H1 (cell line): ENCODE measurements at regions not wholly inside any gene's neighbourhood (a gene's known extent, or its start where the extent isn't known, plus 50 kb on each side); places are given as distances from the start of the nearest gene placed in this dataset.

ENCODE experiments used
- CTCF ChIA-PET: fragments of 300-600 bp; sonication (Branson Sonifier 250); formaldehyde crosslinking; loops from one replicate; lab custom pipeline; 2021; ENCODE audit not compliant: partially characterized antibody; lab: Charles Lee
- POLR2A ChIA-PET: fragments of 300-600 bp; sonication (Branson Sonifier 250); formaldehyde crosslinking; loops from one replicate; lab custom pipeline; 2021; ENCODE audit warnings: inconsistent platforms; ENCODE audit not compliant: partially characterized antibody; lab: Charles Lee
- DNase-seq, 2 experiments: peaks; one replicate each; pipeline versions ENCODE4 v3.0.0 to v3.0.0-alpha.2; 2010 to 2022; ENCODE audit warnings: low spot score in 2 of 2, low read depth in 1 of 2, mixed read lengths in 1 of 2
- FAIRE-seq: peaks from 2 replicates; lab custom pipeline; 2011; peaks lifted over from hg19 to GRCh38; lab: Jason Lieb, UNC
- H2AFZ ChIP-seq: 2 replicates; pipeline ENCODE4 v1.8.1; 2012; ENCODE audit warnings: low read length, inconsistent platforms
- H2AK5ac ChIP-seq: 2 replicates; pipeline ENCODE4 v1.6.1; 2013; ENCODE audit warnings: low read depth, low read length
- H2BK120ac ChIP-seq: replicated peaks from 2 replicates; pipeline ENCODE3; 2013; ENCODE audit warnings: low read depth, low read length, inconsistent platforms
- H2BK12ac ChIP-seq: 2 replicates; pipeline ENCODE4 v1.6.1; 2013; ENCODE audit warnings: low read depth, low read length
- H2BK15ac ChIP-seq: 2 replicates; pipeline ENCODE4 v1.6.1; 2013; ENCODE audit warnings: low read length
- H2BK20ac ChIP-seq: 2 replicates; pipeline ENCODE4 v1.6.1; 2013; ENCODE audit warnings: low read length
- H2BK5ac ChIP-seq: 2 replicates; pipeline ENCODE4 v1.6.1; 2013; ENCODE audit warnings: low read depth, low read length
- H3K14ac ChIP-seq: 2 replicates; pipeline ENCODE4 v1.6.1; 2013; ENCODE audit warnings: inconsistent platforms; ENCODE audit not compliant: insufficient read length
- H3K18ac ChIP-seq: 2 replicates; pipeline ENCODE4 v1.6.1; 2013; ENCODE audit warnings: low read length; ENCODE audit errors: extremely low read depth
- H3K23ac ChIP-seq: 2 replicates; pipeline ENCODE4 v1.6.1; 2013; ENCODE audit warnings: inconsistent platforms; ENCODE audit not compliant: insufficient read length
- H3K23me2 ChIP-seq: 2 replicates; pipeline ENCODE4 v1.6.1; 2013; ENCODE audit warnings: low read depth, low read length
- H3K27ac ChIP-seq: 2 replicates; pipeline ENCODE4 v1.6.1; 2011; ENCODE audit warnings: low read depth, low read length, inconsistent platforms
- H3K27me3 ChIP-seq, 4 experiments: replicated peaks in 1 of 4; 1 replicate in 1 of 4; 2 replicates in 3 of 4; pipeline versions ENCODE4 v1.6.1 to v1.8.1; 2011 to 2013; ENCODE audit warnings: low read length in 3 of 4, mild to moderate bottlenecking in 3 of 4, inconsistent platforms in 2 of 4, mixed read lengths in 2 of 4, moderate library complexity in 1 of 4; ENCODE audit not compliant: control insufficient read depth in 3 of 4, insufficient read depth in 3 of 4; ENCODE audit errors: extremely low read depth in 1 of 4
- H3K36me3 ChIP-seq, 4 experiments: 2 replicates each; pipeline versions ENCODE4 v1.6.1 to v1.8.1; 2011 to 2013; ENCODE audit warnings: mild to moderate bottlenecking in 4 of 4, low read length in 3 of 4, moderate library complexity in 2 of 4, control low read depth in 1 of 4, inconsistent platforms in 1 of 4; ENCODE audit not compliant: insufficient read depth in 4 of 4, control insufficient read depth in 2 of 4
- H3K4ac ChIP-seq: replicated peaks from 2 replicates; pipeline ENCODE3; 2013; ENCODE audit warnings: low read length, low read depth, mixed read lengths, inconsistent platforms; ENCODE audit not compliant: insufficient read length
- H3K4me1 ChIP-seq, 4 experiments: replicated peaks in 1 of 4; 1 replicate in 1 of 4; 2 replicates in 3 of 4; pipeline versions ENCODE4 v1.6.1 to v1.8.1; 2011 to 2013; ENCODE audit warnings: low read length in 3 of 4, inconsistent platforms in 2 of 4, mixed read lengths in 1 of 4; ENCODE audit not compliant: insufficient read depth in 4 of 4, control insufficient read depth in 3 of 4
- H3K4me2 ChIP-seq, 2 experiments: 2 replicates each; pipeline versions ENCODE4 v1.6.1 to v1.8.1; 2011 to 2013; ENCODE audit warnings: low read depth in 2 of 2, low read length in 2 of 2, control low read depth in 1 of 2, inconsistent platforms in 1 of 2, mild to moderate bottlenecking in 1 of 2; ENCODE audit not compliant: insufficient read depth in 1 of 2
- H3K4me3 ChIP-seq, 4 experiments: fragments of 200-600, 300-600 bp in 1 of 4; sonication (generic), shearing (Covaris generic), sonication (Bioruptor Twin) in 1 of 4; 2 replicates each; pipeline versions ENCODE4 v1.5.1 to v1.8.1; 2011 to 2016; ENCODE audit warnings: low read length in 4 of 4, low read depth in 3 of 4, control low read depth in 2 of 4, inconsistent platforms in 2 of 4, mild to moderate bottlenecking in 2 of 4, mixed read lengths in 1 of 4, moderate library complexity in 1 of 4; ENCODE audit not compliant: insufficient read depth in 2 of 4; ENCODE audit errors: extremely low read depth in 1 of 4
- H3K56ac ChIP-seq: replicated peaks from 2 replicates; pipeline ENCODE3; 2013; ENCODE audit warnings: low read depth, mild to moderate bottlenecking, mixed read lengths, low read length, inconsistent platforms; ENCODE audit not compliant: insufficient read length
- H3K79me1 ChIP-seq: 2 replicates; pipeline ENCODE4 v1.6.1; 2013; ENCODE audit warnings: low read depth, low read length, control low read depth
- H3K79me2 ChIP-seq, 2 experiments: 2 replicates each; pipeline versions ENCODE4 v1.6.1 to v1.8.1; 2012 to 2013; ENCODE audit warnings: low read length in 2 of 2, mild to moderate bottlenecking in 2 of 2, inconsistent platforms in 1 of 2; ENCODE audit not compliant: insufficient read depth in 2 of 2, control insufficient read depth in 1 of 2
- H3K9ac ChIP-seq, 4 experiments: replicated peaks in 1 of 4; 1 replicate in 1 of 4; 2 replicates in 3 of 4; pipeline versions ENCODE4 v1.6.1 to v1.8.1; 2011 to 2013; ENCODE audit warnings: low read depth in 3 of 4, low read length in 3 of 4, control low read depth in 2 of 4, mild to moderate bottlenecking in 2 of 4, moderate library complexity in 2 of 4, inconsistent platforms in 1 of 4; ENCODE audit errors: extremely low read depth in 1 of 4
- H3K9me3 ChIP-seq, 2 experiments: 2 replicates each; pipeline versions ENCODE4 v1.6.1 to v1.8.1; 2012 to 2013; ENCODE audit warnings: mild to moderate bottlenecking in 2 of 2, moderate library complexity in 2 of 2, control low read depth in 1 of 2, inconsistent platforms in 1 of 2, low read depth in 1 of 2, low read length in 1 of 2, mixed read lengths in 1 of 2; ENCODE audit not compliant: insufficient read depth in 2 of 2
- H4K20me1 ChIP-seq, 2 experiments: replicated peaks in 1 of 2; 2 replicates each; pipeline versions ENCODE3 to v1.8.1; 2011 to 2013; ENCODE audit warnings: inconsistent platforms in 2 of 2, low read length in 2 of 2, mild to moderate bottlenecking in 1 of 2; ENCODE audit not compliant: insufficient read depth in 2 of 2, control insufficient read depth in 1 of 2
- H4K5ac ChIP-seq: 2 replicates; pipeline ENCODE4 v1.6.1; 2013; ENCODE audit warnings: low read length, low read depth, mixed read lengths, inconsistent platforms; ENCODE audit not compliant: insufficient read length
- H4K8ac ChIP-seq: 2 replicates; pipeline ENCODE4 v1.8.0; 2013; ENCODE audit warnings: mild to moderate bottlenecking, moderate library complexity, low read length, inconsistent platforms; ENCODE audit not compliant: insufficient read depth; ENCODE audit errors: extremely low read depth
- H4K91ac ChIP-seq: replicated peaks from 2 replicates; pipeline ENCODE3; 2013; ENCODE audit warnings: low read length, mixed read lengths, inconsistent platforms; ENCODE audit not compliant: insufficient read length
- BRCA1 ChIP-seq: IDR thresholded peaks from 2 replicates; pipeline ENCODE4 v1.6.1; 2012; ENCODE audit warnings: low read depth, low read length, improper control_type of control experiment
- CHD1 ChIP-seq: IDR thresholded peaks from 2 replicates; pipeline ENCODE4 v1.6.1; 2012; ENCODE audit warnings: low read depth, low read length, improper control_type of control experiment
- CREB1 ChIP-seq: IDR thresholded peaks from 2 replicates; pipeline ENCODE4 v1.6.1; 2012; ENCODE audit warnings: inconsistent platforms
- EGR1 ChIP-seq: IDR thresholded peaks from 2 replicates; pipeline ENCODE4 v1.6.1; 2011; ENCODE audit warnings: low read depth, low read length, borderline replicate concordance
- EP300 ChIP-seq, 2 experiments: IDR thresholded peaks; 1 replicate in 1 of 2; 2 replicates in 1 of 2; pipeline ENCODE4 v1.6.1; 2011 to 2012; ENCODE audit warnings: low read depth in 2 of 2, low read length in 2 of 2, mild to moderate bottlenecking in 2 of 2, borderline replicate concordance in 1 of 2, inconsistent platforms in 1 of 2, moderate library complexity in 1 of 2
- GTF2F1 ChIP-seq: IDR thresholded peaks from 2 replicates; pipeline ENCODE4 v1.6.1; 2012; ENCODE audit warnings: low read depth, low read length, improper control_type of control experiment, borderline replicate concordance
- JUND ChIP-seq: IDR thresholded peaks from 2 replicates; pipeline ENCODE4 v1.6.1; 2011; ENCODE audit warnings: mild to moderate bottlenecking, improper control_type of control experiment, low read length
- KDM1A ChIP-seq: fragments of 200-600, 300-600 bp; sonication (generic); IDR thresholded peaks from 2 replicates; pipeline ENCODE4 v1.7.1; 2016; ENCODE audit warnings: mild to moderate bottlenecking, low read length, borderline replicate concordance
- PHF8 ChIP-seq: fragments of 200-600 bp; sonication (generic); conservative IDR thresholded peaks from 2 replicates; pipeline ENCODE4 v1.7.1; 2012; ENCODE audit warnings: low read depth, mild to moderate bottlenecking, inconsistent platforms, low read length, moderate library complexity
- POLR2AphosphoS5 ChIP-seq: IDR thresholded peaks from 2 replicates; pipeline ENCODE4 v1.6.1; 2011; ENCODE audit warnings: low read depth, low read length
- RBBP5 ChIP-seq: IDR thresholded peaks from 2 replicates; pipeline ENCODE4 v1.7.1; 2012; ENCODE audit warnings: low read depth, mild to moderate bottlenecking, inconsistent platforms, low read length, moderate library complexity, borderline replicate concordance
- SIRT6 ChIP-seq: IDR thresholded peaks from one replicate; pipeline ENCODE4 v1.7.1; 2012; ENCODE audit warnings: low read length, inconsistent platforms
- SP2 ChIP-seq: IDR thresholded peaks from 2 replicates; pipeline ENCODE4 v1.6.1; 2012; ENCODE audit warnings: mild to moderate bottlenecking, low read length, inconsistent platforms
- SP4 ChIP-seq: IDR thresholded peaks from 2 replicates; pipeline ENCODE4 v1.6.1; 2012; ENCODE audit warnings: low read length, inconsistent platforms
- SUZ12 ChIP-seq: fragments of 200-600 bp; sonication (generic); IDR thresholded peaks from 2 replicates; pipeline ENCODE4 v1.6.1; 2012; ENCODE audit warnings: mild to moderate bottlenecking, inconsistent platforms, low read length, moderate library complexity, mixed read lengths
- TAF7 ChIP-seq: optimal IDR thresholded peaks from 2 replicates; pipeline ENCODE3; 2011; ENCODE audit warnings: low read depth, mild to moderate bottlenecking, inconsistent platforms, low read length, moderate library complexity, borderline replicate concordance
- TBP ChIP-seq: IDR thresholded peaks from 2 replicates; pipeline ENCODE4 v1.6.1; 2011; ENCODE audit warnings: low read depth, low read length, improper control_type of control experiment
- ZNF274 ChIP-seq: IDR thresholded peaks from 2 replicates; pipeline ENCODE4 v1.7.0; 2012; ENCODE audit warnings: low read length, borderline replicate concordance; ENCODE audit errors: extremely low read depth

DNA sequence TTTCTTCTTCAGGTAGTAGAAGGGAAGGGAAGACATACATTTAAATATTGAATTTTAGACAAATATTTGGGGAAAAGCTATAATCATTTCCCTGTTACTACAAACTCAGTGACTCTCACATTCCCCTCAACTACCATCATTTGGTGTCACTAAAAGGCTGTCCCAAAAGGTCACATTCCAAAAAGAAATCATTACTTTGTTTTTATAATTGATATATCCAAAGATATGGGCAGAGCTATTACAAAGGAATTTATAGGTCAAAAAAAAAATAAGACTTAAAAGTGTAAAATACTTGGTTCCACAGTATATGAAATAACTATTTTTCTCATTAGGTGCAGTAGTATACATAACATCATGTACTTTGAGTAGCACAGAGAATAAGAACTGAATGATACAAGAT, 751.4 kb downstream of the KCNA4 start:
- H4K91ac ChIP-seq, result no peak overlapping the region
- no peak overlapping the region for H2BK120ac ChIP-seq
- H4K8ac ChIP-seq, result no peak overlapping the region
- H4K5ac ChIP-seq, result no peak overlapping the region
- H3K27ac ChIP-seq, result no peak overlapping the region
- H2BK15ac ChIP-seq, result no peak overlapping the region
- no peak overlapping the region for H2BK12ac ChIP-seq
- no peaks in the 10 kb centered on the region for H3K36me3 ChIP-seq
- H3K79me1 ChIP-seq, result no peaks in the 10 kb centered on the region
- no peak overlapping the region for H3K4me3 ChIP-seq
- no peak overlapping the region for H3K4ac ChIP-seq
- no peaks in the 10 kb centered on the region for H4K20me1 ChIP-seq
- H2BK5ac ChIP-seq, result no peak overlapping the region
- no peak overlapping the region for H3K9ac ChIP-seq
- no peak overlapping the region for H2AK5ac ChIP-seq
- H3K18ac ChIP-seq, result no peak overlapping the region
- H3K79me2 ChIP-seq, result no peaks in the 10 kb centered on the region
- DNase-seq, result no peak
- TF ChIP-seq POLR2AphosphoS5, result no peak
- no peak for TF ChIP-seq SP2
- no peak for TF ChIP-seq CHD1
- TF ChIP-seq SP4, result no peak
- TF ChIP-seq TBP, result no peak
- TF ChIP-seq JUND, result no peak
- no peak for TF ChIP-seq RBBP5
- no peak for TF ChIP-seq EP300 (IDR thresholded peaks at IDR 0.05; ENCODE audit: borderline replicate concordance in 1 of 2, low read depth in 2 of 2, low read length in 2 of 2)
- TF ChIP-seq ZNF274, result no peak
- TF ChIP-seq GTF2F1, result no peak
- no peak for TF ChIP-seq TAF7
- TF ChIP-seq SUZ12, result no peak
- TF ChIP-seq PHF8, result no peak
- no peak for TF ChIP-seq KDM1A
- no peak for TF ChIP-seq EGR1
- no peak for TF ChIP-seq SIRT6
- TF ChIP-seq CREB1, result no peak
- no peak for TF ChIP-seq BRCA1
- TF ChIP-seq, all 59 proteins: peak for 0
- Histone ChIP-seq H3K4me1 (no peaks in the 10 kb centered on the region), H3K27me3 (no peaks in the 10 kb centered on the region), H2BK20ac (no peak overlapping the region), H3K23ac (no peak overlapping the region), H3K23me2 (no peaks in the 10 kb centered on the region), H3K56ac (no peak overlapping the region), H3K14ac (no peak overlapping the region), H3K9me3 (no peaks in the 10 kb centered on the region), H2AFZ (no peak overlapping the region), H3K4me2 (no peak overlapping the region)
- ChIA-PET CTCF (interaction anchor here (1.0 kb wide), 1 partner anchor 15 kb away, joined by 3 read pairs; no protein-coding TSS in a partner anchor), POLR2A (no interaction called here)
- FAIRE-seq, result no peak
